Hepatocyte (in vitro differentiated cells): ENCODE measurements at regions not wholly inside any gene's neighbourhood (a gene's known extent, or its start where the extent isn't known, plus 50 kb on each side); places are given as distances from the start of the nearest gene placed in this dataset.

ENCODE experiments used
- CTCF ChIP-seq: fragments of 200-600 bp; sonication (generic); IDR thresholded peaks from 2 replicates; pipeline ENCODE4 v1.5.1; 2016; ENCODE audit warnings: antibody characterized with exemption, mild to moderate bottlenecking; ENCODE audit not compliant: poor library complexity
- EZH2 ChIP-seq: fragments of 200-600 bp; sonication (generic); IDR thresholded peaks from 2 replicates; pipeline ENCODE4 v1.6.1; 2016; ENCODE audit warnings: antibody characterized with exemption, mild to moderate bottlenecking, borderline replicate concordance
- EZH2phosphoT487 ChIP-seq: fragments of 200-600 bp; sonication (generic); IDR thresholded peaks from one replicate; pipeline ENCODE4 v1.6.1; 2018; ENCODE audit warnings: antibody characterized with exemption, mild to moderate bottlenecking, low read depth, moderate library complexity; ENCODE audit not compliant: unreplicated experiment, severe bottlenecking

GRCh38 chr2:180647221-180647620, 333.2 kb upstream of the UBE2E3 start:
- TF ChIP-seq EZH2 = no peak
- no peak for TF ChIP-seq CTCF
- no peak for TF ChIP-seq EZH2phosphoT487
